Sigmoid colon (tissue), 6 donors: ENCODE measurements at regions not wholly inside any gene's neighbourhood (a gene's known extent, or its start where the extent isn't known, plus 50 kb on each side); places are given as distances from the start of the nearest gene placed in this dataset.
"Not testable (repeated sequence)": the region's sequence is repeated elsewhere in the genome, so short reads cannot be mapped to it uniquely, and the experiment has no call there.

Experiments used
- DNase-seq: peaks from one replicate; pipeline ENCODE4 v3.0.0-alpha.2; 2019
- H3K27ac ChIP-seq, 4 donors: fragments of 200-600 bp; sonication (generic); one replicate each; pipeline ENCODE4 v1.5.1; 2016 to 2019; ENCODE audit warnings: mild to moderate bottlenecking in 1 of 4
- H3K27me3 ChIP-seq, 3 donors: fragments of 200-600 bp; sonication (generic); one replicate each; pipeline ENCODE4 v1.5.1; 2019; ENCODE audit warnings: mild to moderate bottlenecking in 1 of 3
- H3K36me3 ChIP-seq, 4 donors: fragments of 200-600 bp; sonication (generic); one replicate each; pipeline ENCODE4 v1.5.1; 2016 to 2019
- H3K4me1 ChIP-seq, 4 donors: fragments of 200-600 bp; sonication (generic); one replicate each; pipeline ENCODE4 v1.5.1; 2017 to 2019
- H3K4me3 ChIP-seq, 4 donors: fragments of 200-600 bp; sonication (generic); one replicate each; pipeline ENCODE4 v1.5.1; 2017 to 2019; ENCODE audit warnings: mild to moderate bottlenecking in 2 of 4, moderate library complexity in 1 of 4
- H3K9me3 ChIP-seq, 4 donors: fragments of 200-600 bp in 3 of 4; sonication (generic) in 3 of 4; one replicate each; pipeline versions ENCODE4 v1.5.1 to v1.6.1; 2013 to 2019
- EP300 ChIP-seq, 4 donors: sonication (generic); formaldehyde crosslinking; IDR thresholded peaks; one replicate each; pipeline ENCODE4 v1.6.1; 2017; ENCODE audit warnings: antibody characterized with exemption in 4 of 4
- POLR2A ChIP-seq, 2 donors: fragments of 450-650 bp; IDR thresholded peaks; one replicate each; pipeline ENCODE4 v1.6.1; 2016; ENCODE audit warnings: antibody characterized with exemption in 2 of 2, mild to moderate bottlenecking in 2 of 2, moderate library complexity in 2 of 2
- POLR2AphosphoS5 ChIP-seq, 4 donors: sonication (generic); formaldehyde crosslinking; IDR thresholded peaks; one replicate each; pipeline ENCODE4 v1.6.1; 2017; ENCODE audit warnings: antibody characterized with exemption in 4 of 4
- WGBS, 2 donors: extraction: QIAGEN DNeasy Blood & Tissue Kit; methylation state at CpG; one replicate each; pipeline ENCODE4 v1.1.7; 2013; 5-methylcytosine and 5-hydroxymethylcytosine counted together
- intact Hi-C: fragments of 100-400 bp; cut with DNase I; formaldehyde crosslinking; loops from one replicate; pipeline ENCODE4 v1.15.1; 2023
- TF ChIP-seq, protein P1 (sequence below), 4 experiments: fragments of 450-650 bp in 3 of 4; fragments of 200-600 bp in 1 of 4; IDR thresholded peaks; one replicate each; pipeline ENCODE4 v1.5.1; 2016 to 2019; ENCODE audit warnings: antibody characterized with exemption in 4 of 4, mild to moderate bottlenecking in 3 of 4, moderate library complexity in 2 of 4
- donor health status: healthy with polysubstance abuse.
- donor health status: healthy.

DNA sequence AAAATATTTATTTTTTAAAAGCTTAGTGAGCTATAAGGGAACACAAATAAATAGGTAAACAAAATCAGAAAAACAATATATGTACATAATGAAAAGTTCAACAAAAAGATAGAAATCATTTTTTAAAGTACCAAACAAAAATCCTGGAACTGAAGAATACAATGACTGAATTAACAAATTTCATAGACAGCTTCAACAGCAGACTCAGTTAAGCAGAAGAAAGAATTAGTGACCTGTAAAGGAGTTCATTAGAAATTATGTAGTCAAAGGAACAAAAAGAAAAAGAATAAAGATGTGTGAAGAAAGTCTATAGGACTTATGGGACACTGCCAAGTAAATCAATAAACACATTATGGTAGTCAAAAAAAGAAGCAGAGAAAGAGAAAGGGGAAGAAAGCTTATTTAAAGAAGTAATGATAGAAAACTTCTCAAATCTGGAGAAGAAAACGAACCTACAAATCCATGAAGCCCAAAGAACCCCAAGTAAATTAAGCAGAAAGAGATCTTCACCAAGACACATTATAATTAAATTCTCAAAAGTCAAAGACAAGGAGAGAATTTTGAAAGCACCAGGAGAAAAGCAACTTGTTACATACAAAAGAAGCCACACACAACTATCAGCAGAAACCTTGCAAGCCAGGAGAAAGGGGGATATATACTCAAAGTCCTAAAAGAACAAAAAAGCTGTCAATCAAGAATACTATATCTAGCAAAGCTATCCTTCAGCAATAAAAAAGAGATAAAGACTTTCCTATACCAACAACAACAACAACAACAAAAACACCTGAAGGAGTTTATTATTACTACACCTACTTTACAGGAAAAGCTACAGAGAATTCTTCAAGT lies 338.9 kb downstream of the PTTG2 start:
- H3K27me3 ChIP-seq, result no peaks in the 10 kb centered on the region
- peaks cover 0 to 6% (median 3%) of the 10 kb centered on the region in 4 donors for H3K9me3 ChIP-seq
- no peak for DNase-seq
- H3K36me3 ChIP-seq, result no peaks in the 10 kb centered on the region
- H3K27ac ChIP-seq, result no peak overlapping the region
- TF ChIP-seq POLR2AphosphoS5 (IDR thresholded peaks at IDR 0.05) (no peak), EP300 (IDR thresholded peaks at IDR 0.05) (no peak), POLR2A (IDR thresholded peaks at IDR 0.05) (no peak)
- TF ChIP-seq, protein P1, sequence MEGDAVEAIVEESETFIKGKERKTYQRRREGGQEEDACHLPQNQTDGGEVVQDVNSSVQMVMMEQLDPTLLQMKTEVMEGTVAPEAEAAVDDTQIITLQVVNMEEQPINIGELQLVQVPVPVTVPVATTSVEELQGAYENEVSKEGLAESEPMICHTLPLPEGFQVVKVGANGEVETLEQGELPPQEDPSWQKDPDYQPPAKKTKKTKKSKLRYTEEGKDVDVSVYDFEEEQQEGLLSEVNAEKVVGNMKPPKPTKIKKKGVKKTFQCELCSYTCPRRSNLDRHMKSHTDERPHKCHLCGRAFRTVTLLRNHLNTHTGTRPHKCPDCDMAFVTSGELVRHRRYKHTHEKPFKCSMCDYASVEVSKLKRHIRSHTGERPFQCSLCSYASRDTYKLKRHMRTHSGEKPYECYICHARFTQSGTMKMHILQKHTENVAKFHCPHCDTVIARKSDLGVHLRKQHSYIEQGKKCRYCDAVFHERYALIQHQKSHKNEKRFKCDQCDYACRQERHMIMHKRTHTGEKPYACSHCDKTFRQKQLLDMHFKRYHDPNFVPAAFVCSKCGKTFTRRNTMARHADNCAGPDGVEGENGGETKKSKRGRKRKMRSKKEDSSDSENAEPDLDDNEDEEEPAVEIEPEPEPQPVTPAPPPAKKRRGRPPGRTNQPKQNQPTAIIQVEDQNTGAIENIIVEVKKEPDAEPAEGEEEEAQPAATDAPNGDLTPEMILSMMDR (IDR thresholded peaks at IDR 0.05), result no peak
- H3K4me1 ChIP-seq, result no peaks in the 10 kb centered on the region
- 89 to 94% methylated on average over 1 of the region's 1 CpG for WGBS, 2 donors
- intact Hi-C loops, result no loop called here
- H3K4me3 ChIP-seq, result no peak overlapping the region

GRCh38 chr4:38302910-38303309 lies 342.7 kb downstream of the PTTG2 start:
- no peak for DNase-seq
- H3K27me3 ChIP-seq, result no peaks in the 10 kb centered on the region
- intact Hi-C loops, result no loop called here
- no peak overlapping the region for H3K4me3 ChIP-seq
- H3K9me3 ChIP-seq, result peaks cover 0 to 6% (median 2%) of the 10 kb centered on the region in 4 donors
- WGBS, 2 donors, result 96 to 97% methylated on average over 2 of the region's 2 CpGs
- TF ChIP-seq EP300 (IDR thresholded peaks at IDR 0.05), result no peak
- TF ChIP-seq, protein P1 (IDR thresholded peaks at IDR 0.05), result no peak
- no peak for TF ChIP-seq POLR2A (IDR thresholded peaks at IDR 0.05)
- TF ChIP-seq POLR2AphosphoS5 (IDR thresholded peaks at IDR 0.05), result no peak
- H3K36me3 ChIP-seq, result no peaks in the 10 kb centered on the region
- no peak overlapping the region for H3K27ac ChIP-seq
- no peaks in the 10 kb centered on the region for H3K4me1 ChIP-seq

DNA sequence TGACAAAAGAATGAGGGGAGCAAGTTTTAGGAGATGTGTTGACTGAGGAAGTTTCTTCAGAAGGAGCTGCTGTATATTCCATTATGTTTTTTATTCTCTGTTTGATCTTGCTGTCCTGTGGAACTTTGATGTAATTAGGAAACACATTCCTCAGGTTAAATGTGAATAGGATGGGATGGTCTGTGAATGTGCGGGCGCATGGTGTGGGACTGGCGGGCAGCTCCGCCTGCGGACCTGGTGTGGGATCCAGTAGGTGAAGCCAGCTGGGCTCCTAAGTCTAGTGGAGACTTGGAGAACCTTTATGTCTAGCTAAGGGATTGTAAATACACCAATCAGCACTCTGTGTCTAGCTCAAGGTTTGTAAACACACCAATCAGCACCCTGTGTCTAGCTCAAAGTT lies 344.3 kb downstream of the PTTG2 start:
- not testable (repeated sequence) for H3K4me1 ChIP-seq

GRCh38 chr4:38306482-38307071 lies 346.4 kb downstream of the PTTG2 start:
- TF ChIP-seq EP300 (IDR thresholded peaks at IDR 0.05) (no peak), POLR2AphosphoS5 (IDR thresholded peaks at IDR 0.05) (no peak), POLR2A (IDR thresholded peaks at IDR 0.05) (no peak)
- TF ChIP-seq, protein P1 (IDR thresholded peaks at IDR 0.05), result no peak
- WGBS, 2 donors, result 19 to 56% methylated on average over 3 of the region's 3 CpGs

More for the DNA sequence above, 344.3 kb downstream of the PTTG2 start:
- H3K4me3 ChIP-seq, H3K36me3 ChIP-seq, H3K27ac ChIP-seq, intact Hi-C loops, H3K27me3 ChIP-seq, DNase-seq, H3K9me3 ChIP-seq: not testable (repeated sequence)
- WGBS, 2 donors, result 98 to 99% methylated on average over 5 of the region's 5 CpGs

GRCh38 chr4:38308728-38309311 lies 348.6 kb downstream of the PTTG2 start:
- no peak overlapping the region for H3K27ac ChIP-seq
- H3K36me3 ChIP-seq, result no peaks in the 10 kb centered on the region

More at GRCh38 chr4:38306482-38307071, 346.4 kb downstream of the PTTG2 start:
- Histone ChIP-seq H3K4me3 (no peak overlapping the region), H3K36me3 (no peaks in the 10 kb centered on the region), H3K4me1 (no peaks in the 10 kb centered on the region), H3K27me3 (no peaks in the 10 kb centered on the region), H3K9me3 (no peaks in the 10 kb centered on the region), H3K27ac (no peak overlapping the region)
- intact Hi-C loops, result no loop called here
- no peak for DNase-seq

More at GRCh38 chr4:38308728-38309311, 348.6 kb downstream of the PTTG2 start:
- intact Hi-C loops, result no loop called here
- no peaks in the 10 kb centered on the region for H3K27me3 ChIP-seq
- TF ChIP-seq EP300 (IDR thresholded peaks at IDR 0.05) (no peak), POLR2AphosphoS5 (IDR thresholded peaks at IDR 0.05) (no peak), POLR2A (IDR thresholded peaks at IDR 0.05) (no peak)
- TF ChIP-seq, protein P1 (IDR thresholded peaks at IDR 0.05), result no peak
- H3K4me1 ChIP-seq, result no peaks in the 10 kb centered on the region
- DNase-seq, result no peak
- H3K9me3 ChIP-seq, result no peaks in the 10 kb centered on the region
- no peak overlapping the region for H3K4me3 ChIP-seq
- WGBS, 2 donors, result 65 to 66% methylated on average over 5 of the region's 5 CpGs
